Osteoblast (primary cell): ENCODE measurements at regions not wholly inside any gene's neighbourhood (a gene's known extent, or its start where the extent isn't known, plus 50 kb on each side); places are given as distances from the start of the nearest gene placed in this dataset.

ENCODE experiments used
- DNase-seq: peaks from one replicate; pipeline ENCODE4 v3.0.0; 2011; ENCODE audit warnings: low spot score, mixed read lengths; ENCODE audit not compliant: insufficient read length; ENCODE audit errors: missing footprints
- H2AFZ ChIP-seq: 2 replicates; pipeline ENCODE4 v1.6.0; 2011; ENCODE audit warnings: mild to moderate bottlenecking, low read length
- H3K27ac ChIP-seq: 2 replicates; pipeline ENCODE4 v1.5.1; 2011; ENCODE audit warnings: mild to moderate bottlenecking, low read depth, low read length, moderate library complexity
- H3K27me3 ChIP-seq: 2 replicates; pipeline ENCODE4 v1.6.0; 2012; ENCODE audit warnings: mild to moderate bottlenecking, control low read depth, inconsistent platforms, low read length, moderate library complexity; ENCODE audit not compliant: insufficient read depth
- H3K36me3 ChIP-seq: 2 replicates; pipeline ENCODE4 v1.5.1; 2011; ENCODE audit warnings: mild to moderate bottlenecking, low read length, control low read depth, moderate library complexity; ENCODE audit not compliant: insufficient read depth
- H3K4me1 ChIP-seq: 2 replicates; pipeline ENCODE4 v1.5.1; 2011; ENCODE audit warnings: mild to moderate bottlenecking, low read length, control low read depth, moderate library complexity; ENCODE audit not compliant: insufficient read depth
- H3K4me2 ChIP-seq: 2 replicates; pipeline ENCODE4 v1.6.0; 2011; ENCODE audit warnings: mild to moderate bottlenecking, low read length; ENCODE audit not compliant: insufficient read depth
- H3K4me3 ChIP-seq: fragments of 200-600 bp; sonication (generic); 3 replicates; pipeline ENCODE4 v1.5.1; 2012; ENCODE audit warnings: mild to moderate bottlenecking, low read length, inconsistent platforms; ENCODE audit not compliant: insufficient read depth
- H3K79me2 ChIP-seq: 2 replicates; pipeline ENCODE4 v1.6.0; 2012; ENCODE audit warnings: mild to moderate bottlenecking, low read length, control low read depth, inconsistent platforms; ENCODE audit not compliant: insufficient read depth
- H3K9me3 ChIP-seq: 2 replicates; pipeline ENCODE4 v1.5.1; 2011; ENCODE audit warnings: low read depth, low read length, control low read depth
- H4K20me1 ChIP-seq: 2 replicates; pipeline ENCODE4 v1.6.0; 2012; ENCODE audit warnings: mild to moderate bottlenecking, low read length, control low read depth; ENCODE audit not compliant: insufficient read depth
- CTCF ChIP-seq: IDR thresholded peaks from 2 replicates; pipeline ENCODE4 v1.5.1; 2011; ENCODE audit warnings: mild to moderate bottlenecking, low read depth, low read length, moderate library complexity; ENCODE audit errors: extremely low read depth

- Histone ChIP-seq H3K79me2 (no peaks in the 10 kb centered on the region), H3K27me3 (no peaks in the 10 kb centered on the region), H3K4me2 (no peak overlapping the region), H3K4me3 (no peak overlapping the region), H2AFZ (no peak overlapping the region), H3K4me1 (no peaks in the 10 kb centered on the region), H3K9me3 (peaks cover 2% of the 10 kb centered on the region), H3K36me3 (no peaks in the 10 kb centered on the region), H4K20me1 (no peaks in the 10 kb centered on the region), H3K27ac (no peak overlapping the region)
- DNase-seq = no peak
- no peak for TF ChIP-seq CTCF
Observed at GRCh38 chr13:61029064-61029463, 386.6 kb downstream of the PCDH20 start.

DNA sequence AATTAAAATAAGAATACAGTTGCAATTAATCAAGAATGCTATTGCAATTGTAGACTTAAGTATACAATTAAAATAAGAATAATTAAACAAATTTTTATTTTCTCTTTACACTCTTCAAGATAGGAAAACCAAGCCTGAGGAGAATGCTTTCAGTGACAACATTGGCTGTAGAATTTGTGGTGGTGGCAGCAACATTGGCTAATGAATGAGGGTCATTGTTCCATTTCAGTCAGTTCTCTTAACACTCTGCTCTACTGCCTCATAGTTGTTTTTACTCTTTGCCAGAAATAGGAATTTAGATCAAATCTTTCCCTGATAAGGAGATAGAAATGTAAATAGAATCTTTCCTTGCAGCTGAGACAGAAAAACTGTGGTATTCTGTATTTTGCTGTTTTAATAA lies 391.6 kb downstream of the PCDH20 start:
- Histone ChIP-seq H4K20me1 (no peaks in the 10 kb centered on the region), H3K36me3 (no peaks in the 10 kb centered on the region), H2AFZ (no peak overlapping the region), H3K79me2 (no peaks in the 10 kb centered on the region), H3K27ac (no peak overlapping the region), H3K27me3 (no peaks in the 10 kb centered on the region), H3K4me1 (no peaks in the 10 kb centered on the region), H3K4me3 (no peak overlapping the region), H3K4me2 (no peak overlapping the region), H3K9me3 (peaks cover 3% of the 10 kb centered on the region)
- TF ChIP-seq CTCF = no peak
- DNase-seq = no peak

GRCh38 chr13:61021838-61022237 lies 393.8 kb downstream of the PCDH20 start:
- Histone ChIP-seq H3K79me2 (no peaks in the 10 kb centered on the region), H3K4me2 (no peak overlapping the region), H3K9me3 (peaks cover 3% of the 10 kb centered on the region), H4K20me1 (no peaks in the 10 kb centered on the region), H3K4me3 (no peak overlapping the region), H2AFZ (no peak overlapping the region), H3K27ac (no peak overlapping the region), H3K4me1 (no peaks in the 10 kb centered on the region), H3K36me3 (no peaks in the 10 kb centered on the region), H3K27me3 (no peaks in the 10 kb centered on the region)
- no peak for TF ChIP-seq CTCF
- no peak for DNase-seq

GRCh38 chr13:61013796-61014195 lies 401.9 kb downstream of the PCDH20 start:
- Histone ChIP-seq H4K20me1 (no peaks in the 10 kb centered on the region), H3K4me3 (no peak overlapping the region), H3K4me2 (no peak overlapping the region), H2AFZ (no peak overlapping the region), H3K79me2 (no peaks in the 10 kb centered on the region), H3K9me3 (no peaks in the 10 kb centered on the region), H3K4me1 (no peaks in the 10 kb centered on the region), H3K27ac (no peak overlapping the region), H3K36me3 (no peaks in the 10 kb centered on the region), H3K27me3 (no peaks in the 10 kb centered on the region)
- no peak for TF ChIP-seq CTCF
- no peak for DNase-seq
